NCI-H2196 treated with DMSO at 0.1 percent for 48 hours (cell line): ENCODE measurements at regions not wholly inside any gene's neighbourhood (a gene's known extent, or its start where the extent isn't known, plus 50 kb on each side); places are given as distances from the start of the nearest gene placed in this dataset.

ENCODE experiments used
- DNase-seq: peaks from one replicate; lab custom pipeline; 2025; ENCODE audit not compliant: unreplicated experiment; lab: John Stamatoyannopoulos, UW

GRCh38 chr5:6198531-6198930 lies 179.8 kb downstream of the MED10 start:
- DNase-seq, result no peak

DNA sequence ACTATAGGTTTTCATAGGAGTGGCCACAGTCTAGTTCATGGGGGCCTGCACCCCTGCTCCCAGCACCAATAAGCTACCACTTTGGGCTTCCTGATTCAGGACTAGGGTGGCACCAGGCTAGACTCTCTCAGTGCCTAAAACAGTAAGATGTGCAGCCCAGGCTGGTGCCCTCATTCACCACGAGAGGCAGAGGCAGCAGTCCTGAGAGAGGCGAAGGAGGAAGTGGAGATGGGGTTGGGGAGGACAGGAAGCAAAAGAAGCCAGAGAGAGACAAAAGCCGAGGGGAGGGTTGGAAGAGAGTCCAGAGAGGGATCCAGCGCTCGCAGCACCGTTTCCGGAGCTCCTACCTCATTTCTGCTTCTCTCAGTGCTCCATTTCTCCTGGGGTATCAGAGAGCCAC lies 180.9 kb downstream of the MED10 start:
- no peak for DNase-seq

GRCh38 chr5:6195711-6196358 lies 182.5 kb downstream of the MED10 start:
- no peak for DNase-seq

DNA sequence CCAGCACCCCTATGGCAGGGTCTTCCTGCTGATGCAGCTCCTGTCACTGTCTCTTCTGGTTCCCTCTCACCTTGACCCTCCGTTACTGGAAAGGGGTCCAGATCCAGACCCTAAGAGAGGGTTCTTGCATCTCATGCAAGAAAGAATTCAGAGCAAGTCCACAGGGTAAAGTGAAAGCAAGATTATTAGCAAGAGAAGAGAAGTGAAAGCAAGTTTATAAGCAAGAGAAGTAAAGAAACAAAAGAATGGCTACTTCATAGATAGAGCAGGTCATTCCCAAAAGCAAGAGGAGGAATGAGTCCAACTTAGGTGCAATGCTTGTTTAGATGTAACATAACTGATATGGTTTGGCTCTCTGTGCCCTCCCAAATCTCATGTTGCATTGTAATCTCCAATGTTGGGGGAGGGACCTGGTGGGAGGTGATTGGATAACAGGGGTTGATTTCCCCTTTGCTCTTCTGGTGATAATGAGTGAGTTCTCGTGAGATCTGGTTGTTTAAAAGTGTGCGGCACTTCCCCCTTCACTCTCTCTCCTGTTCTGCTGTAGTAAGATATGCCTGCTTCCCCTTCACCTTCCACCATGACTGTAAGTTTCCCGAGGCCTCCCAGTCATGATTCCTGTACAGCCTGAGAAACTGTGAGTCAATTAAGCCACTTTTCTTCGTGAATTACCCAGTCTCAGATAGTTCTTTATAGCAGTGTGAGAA lies 183.3 kb downstream of the MED10 start:
- no peak for DNase-seq

GRCh38 chr5:6194261-6194875 lies 184.0 kb downstream of the MED10 start:
- DNase-seq, result no peak

DNA sequence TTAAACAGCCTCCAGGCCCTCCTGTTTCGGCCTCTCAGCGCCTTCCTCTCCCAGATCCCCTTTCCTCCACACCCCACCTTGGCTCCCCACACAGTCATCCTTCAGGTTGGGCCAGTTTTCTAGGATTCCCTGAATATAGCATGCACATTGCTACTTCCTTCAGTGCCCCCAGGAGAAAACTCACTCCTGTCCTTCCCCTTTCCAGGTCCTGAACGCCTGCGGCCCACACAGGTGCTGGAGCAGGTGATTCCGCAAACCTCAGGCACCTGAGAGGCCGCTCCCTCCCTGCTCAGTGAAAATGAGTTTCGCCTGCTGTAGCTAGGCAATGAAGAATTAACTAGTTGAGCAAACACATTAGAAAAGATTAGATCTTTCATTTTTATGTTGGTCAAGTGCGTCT lies 185.0 kb downstream of the MED10 start:
- no peak for DNase-seq

DNA sequence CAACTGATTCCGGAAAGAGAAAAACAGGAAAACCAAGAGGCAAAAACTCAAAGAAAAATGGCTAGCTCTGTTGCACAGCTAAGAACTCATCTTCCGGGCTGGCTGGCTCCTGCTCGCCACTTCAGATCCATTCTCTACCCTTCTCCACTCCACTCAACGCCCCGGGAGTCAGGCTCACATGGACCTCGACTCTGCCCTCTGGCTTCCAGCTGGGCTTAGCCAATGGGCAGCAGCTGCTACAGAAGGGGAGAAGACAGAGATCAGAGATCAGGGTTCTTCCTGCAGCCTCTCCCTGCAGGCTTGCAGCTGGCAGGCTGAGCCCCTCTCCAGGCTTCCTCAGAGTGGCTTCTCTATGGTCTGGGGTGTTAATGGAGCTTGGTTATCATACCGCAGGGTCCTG lies 187.5 kb downstream of the MED10 start:
- no peak for DNase-seq

- no peak for DNase-seq
These were observed 189.4 kb downstream of the MED10 start for GRCh38 chr5:6188976-6189375.

GRCh38 chr5:6188344-6188743 lies 190.0 kb downstream of the MED10 start:
- DNase-seq, result no peak

- DNase-seq, result no peak
These were observed 190.8 kb downstream of the MED10 start for GRCh38 chr5:6187501-6187900.

GRCh38 chr5:6185574-6185973 lies 192.8 kb downstream of the MED10 start:
- no peak for DNase-seq

DNA sequence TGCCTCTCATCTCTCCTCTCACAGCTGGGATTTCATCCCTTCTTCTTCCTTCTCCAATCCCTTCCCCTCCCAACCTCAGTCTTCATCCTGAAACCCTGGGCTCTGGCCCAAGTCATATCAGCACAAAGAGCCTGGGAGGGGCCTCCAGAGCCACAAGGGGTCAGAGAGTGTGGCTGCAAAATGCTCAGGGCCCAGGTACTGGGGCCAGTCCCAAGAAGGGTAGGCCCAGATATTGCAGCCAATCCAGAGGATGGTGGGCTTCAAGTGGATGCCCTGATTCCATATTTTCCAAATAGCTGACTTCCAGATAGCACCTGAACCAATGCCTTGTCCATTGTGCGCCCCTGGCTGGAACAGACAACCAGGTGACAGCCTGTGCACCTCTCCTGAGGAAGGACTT lies 193.9 kb downstream of the MED10 start:
- no peak for DNase-seq

DNA sequence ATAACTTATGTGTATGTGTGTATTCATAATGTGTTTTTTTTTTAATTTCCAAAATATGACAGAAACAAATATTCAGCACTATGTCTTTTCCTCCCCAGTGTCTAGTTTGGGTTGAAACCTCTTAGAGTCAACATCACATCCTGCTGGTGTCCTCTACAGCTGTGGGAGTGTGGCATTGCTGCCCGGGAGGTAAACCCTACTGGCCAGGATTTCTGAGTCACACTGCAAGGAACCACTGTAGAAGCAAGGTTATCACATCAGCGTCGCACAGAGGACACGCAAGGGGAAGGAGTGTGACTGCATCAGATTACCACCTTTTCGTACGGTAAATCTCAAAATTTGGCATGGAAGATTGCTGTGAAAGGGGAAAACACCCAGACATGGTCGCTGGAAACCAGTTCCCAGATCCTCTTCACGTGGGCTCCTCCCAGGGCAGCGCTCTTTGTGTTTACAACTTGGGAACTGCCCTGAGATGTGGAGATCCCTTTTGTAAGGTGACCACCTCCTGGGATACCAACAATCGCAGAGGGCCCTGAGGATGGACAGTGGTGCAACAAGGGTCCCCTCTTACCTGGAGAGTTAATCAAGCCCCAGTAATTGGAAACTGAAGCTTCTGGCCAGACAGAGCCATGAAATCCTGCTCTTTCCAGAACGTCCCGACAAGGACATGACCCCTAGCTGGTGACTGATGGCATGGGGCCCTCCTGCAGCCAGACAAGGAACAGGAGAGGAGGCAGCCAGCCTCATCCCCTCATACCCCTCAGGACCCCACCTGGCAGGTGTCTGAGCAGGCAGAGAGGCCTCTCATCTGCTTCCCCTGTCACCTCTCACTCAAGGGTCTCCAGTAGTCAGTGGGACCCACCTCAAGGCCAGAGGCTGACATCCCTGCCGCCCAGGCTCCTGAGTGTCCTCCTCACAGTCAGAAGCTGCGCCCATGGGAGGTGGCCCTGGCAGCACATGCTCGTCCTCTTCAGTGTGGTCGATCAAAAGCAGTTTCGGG lies 194.7 kb downstream of the MED10 start:
- no peak for DNase-seq

DNA sequence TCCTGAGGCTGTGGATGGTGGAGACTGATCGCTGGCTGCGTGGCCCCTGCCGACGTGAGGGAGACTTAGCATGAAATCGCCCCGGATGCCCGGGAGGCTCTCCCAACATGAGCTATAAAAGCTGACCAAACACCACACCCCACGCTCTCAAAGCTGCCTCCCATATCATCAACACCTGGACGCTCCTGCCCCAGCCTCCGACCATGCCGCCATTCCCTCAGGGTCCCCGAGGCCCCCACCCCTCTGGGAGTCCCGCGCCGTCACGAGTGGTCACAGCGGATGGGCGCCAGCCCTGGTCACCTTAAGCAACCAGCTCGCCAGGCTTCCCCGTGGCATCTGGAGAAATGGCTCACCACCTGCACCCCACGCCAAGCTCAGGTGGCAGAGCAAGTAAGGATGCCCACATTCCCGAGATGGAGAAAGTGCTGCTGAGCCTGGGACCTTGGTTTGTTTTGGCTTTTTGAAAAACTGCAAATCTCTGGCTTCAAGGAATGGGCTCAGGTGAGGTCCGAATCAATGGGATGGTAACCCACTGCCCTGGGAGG lies 196.0 kb downstream of the MED10 start:
- DNase-seq, result no peak

GRCh38 chr5:6181871-6182270 lies 196.5 kb downstream of the MED10 start:
- no peak for DNase-seq

- DNase-seq, result no peak
These were observed 197.1 kb downstream of the MED10 start for GRCh38 chr5:6181147-6181729.

DNA sequence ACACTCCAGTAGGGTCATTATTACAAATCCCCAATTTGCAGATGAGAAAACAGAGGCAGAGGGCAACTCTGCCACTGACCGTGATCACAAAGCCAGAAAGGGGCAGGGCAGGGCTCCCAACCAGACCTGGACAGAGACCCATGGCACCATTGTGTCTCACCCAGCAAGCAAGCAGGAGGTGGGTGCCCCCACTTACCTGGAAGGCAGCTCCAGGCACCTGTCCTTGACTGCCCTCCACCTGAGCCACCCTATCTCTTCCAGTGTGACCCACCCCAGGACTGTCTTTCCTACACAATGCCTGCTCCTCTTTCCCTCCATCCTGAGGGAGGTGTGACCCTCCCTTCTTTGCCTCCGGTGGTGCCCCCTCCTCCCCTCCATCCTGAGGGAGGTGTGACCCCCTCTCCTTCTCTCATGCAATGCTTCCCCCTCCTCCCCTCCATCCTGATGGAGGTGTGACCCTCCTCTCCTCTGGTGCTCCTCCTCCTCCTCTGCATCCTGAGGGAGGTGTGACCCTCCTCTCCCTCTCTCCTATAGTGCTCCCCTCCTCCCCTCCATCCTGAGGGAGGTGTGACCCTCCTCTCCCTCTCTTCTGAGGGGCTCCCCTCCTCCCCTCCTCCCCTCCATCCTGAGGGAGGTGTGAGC lies 198.0 kb downstream of the MED10 start:
- DNase-seq, result no peak

GRCh38 chr5:6178846-6179532 lies 199.4 kb downstream of the MED10 start:
- DNase-seq, result no peak

- DNase-seq, result no peak
These were observed 200.4 kb downstream of the MED10 start for GRCh38 chr5:6177926-6178325.
